Ascending aorta (tissue), 2 donors: ENCODE measurements at regions not wholly inside any gene's neighbourhood (a gene's known extent, or its start where the extent isn't known, plus 50 kb on each side); places are given as distances from the start of the nearest gene placed in this dataset.

Source experiments
- DNase-seq, 2 donors: peaks; one replicate each; pipeline ENCODE4 v3.0.0-alpha.2; 2019; ENCODE audit warnings: low spot score in 2 of 2
- H3K27ac ChIP-seq, 2 donors: fragments of 200-600 bp; sonication (generic); one replicate each; pipeline ENCODE4 v1.5.1; 2016 to 2017; ENCODE audit warnings: mild to moderate bottlenecking in 1 of 2
- H3K27me3 ChIP-seq: fragments of 200-600 bp; sonication (generic); one replicate; pipeline ENCODE4 v1.5.1; 2017
- H3K36me3 ChIP-seq, 2 donors: fragments of 200-600 bp; sonication (generic); one replicate each; pipeline ENCODE4 v1.5.1; 2016
- H3K4me1 ChIP-seq, 2 donors: fragments of 200-600 bp; sonication (generic); one replicate each; pipeline ENCODE4 v1.5.1; 2016 to 2017; ENCODE audit warnings: mild to moderate bottlenecking in 1 of 2
- H3K4me3 ChIP-seq, 2 donors: fragments of 200-600 bp; sonication (generic); one replicate each; pipeline ENCODE4 v1.5.1; 2016 to 2017; ENCODE audit warnings: mild to moderate bottlenecking in 1 of 2
- H3K9me3 ChIP-seq, 2 donors: fragments of 200-600 bp; sonication (generic); one replicate each; pipeline ENCODE4 v1.5.1; 2016
- CTCF ChIP-seq, 3 experiments: fragments of 200-600 bp in 2 of 3; fragments of 450-650 bp in 1 of 3; sonication (generic) in 2 of 3; IDR thresholded peaks; one replicate each; pipeline ENCODE4 v1.5.1; 2016 to 2019; ENCODE audit warnings: antibody characterized with exemption in 3 of 3, mild to moderate bottlenecking in 1 of 3, moderate library complexity in 1 of 3
- intact Hi-C: fragments of 100-400 bp; cut with DNase I; formaldehyde crosslinking; loops from one replicate; pipeline ENCODE4 v1.15.1; 2023

- Histone ChIP-seq H3K36me3 (no peaks in the 10 kb centered on the region), H3K4me1 (no peaks in the 10 kb centered on the region), H3K27me3 (no peaks in the 10 kb centered on the region), H3K27ac (no peak overlapping the region), H3K9me3 (no peaks in the 10 kb centered on the region), H3K4me3 (no peak overlapping the region)
- no peak for TF ChIP-seq CTCF (IDR thresholded peaks at IDR 0.05)
- intact Hi-C loops = no loop called here
- DNase-seq = no peak
Measured at GRCh38 chr5:98637116-98637515, 136.3 kb upstream of the RGMB start.

DNA sequence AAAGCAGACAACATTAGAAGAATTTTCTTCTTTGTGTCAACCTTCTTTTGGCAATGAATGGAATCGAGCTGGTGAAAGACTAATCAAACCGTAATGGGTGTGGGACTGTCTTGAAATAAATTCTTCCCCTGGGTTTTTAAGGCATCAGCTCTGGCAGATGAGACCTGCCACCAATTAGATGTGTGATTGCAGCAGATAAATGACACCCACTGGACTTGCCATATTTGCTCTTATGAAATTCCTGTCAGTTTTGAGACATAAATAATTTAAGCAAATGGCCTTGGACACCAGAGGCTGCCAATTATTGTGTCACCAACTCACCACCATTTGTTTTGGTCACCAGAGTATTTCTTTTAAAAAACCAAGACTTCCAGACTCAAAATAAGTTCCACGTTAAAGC is 135.9 kb upstream of the RGMB start:
- no peaks in the 10 kb centered on the region for H3K27me3 ChIP-seq

DNA sequence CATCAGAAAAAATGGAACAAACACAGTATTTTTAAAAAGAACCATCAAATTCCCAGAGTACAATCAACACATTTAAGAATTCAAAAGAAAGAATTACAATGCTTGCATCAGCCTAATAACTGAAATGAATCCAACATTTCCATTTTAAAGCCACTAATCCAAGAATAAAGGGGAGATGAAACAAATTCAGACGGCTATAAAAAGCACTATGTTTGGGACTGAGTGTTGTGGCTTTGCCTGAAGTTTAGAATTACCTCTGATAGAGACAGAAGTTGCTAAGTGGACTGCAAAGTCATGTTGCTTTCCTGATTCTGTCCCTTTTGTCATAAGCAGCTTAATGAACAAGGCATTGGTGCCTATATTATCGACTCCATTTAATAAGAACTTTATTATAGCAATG is 135.4 kb upstream of the RGMB start:
- Histone ChIP-seq H3K27me3 (no peaks in the 10 kb centered on the region), H3K4me1 (no peaks in the 10 kb centered on the region), H3K9me3 (no peaks in the 10 kb centered on the region), H3K36me3 (no peaks in the 10 kb centered on the region), H3K4me3 (no peak overlapping the region), H3K27ac (no peak overlapping the region)
- intact Hi-C loops = no loop called here
- TF ChIP-seq CTCF (IDR thresholded peaks at IDR 0.05) = no peak
- DNase-seq = no peak

More for the DNA sequence above, 135.9 kb upstream of the RGMB start:
- intact Hi-C loops = no loop called here
- H3K4me1 ChIP-seq = no peaks in the 10 kb centered on the region
- TF ChIP-seq CTCF (IDR thresholded peaks at IDR 0.05) = no peak
- H3K9me3 ChIP-seq = no peaks in the 10 kb centered on the region
- no peaks in the 10 kb centered on the region for H3K36me3 ChIP-seq
- H3K4me3 ChIP-seq = no peak overlapping the region
- H3K27ac ChIP-seq = no peak overlapping the region
- DNase-seq = no peak

- H3K27ac ChIP-seq = no peak overlapping the region
- no peaks in the 10 kb centered on the region for H3K9me3 ChIP-seq
- H3K4me3 ChIP-seq = no peak overlapping the region
- no peak for DNase-seq
- TF ChIP-seq CTCF (IDR thresholded peaks at IDR 0.05) = no peak
- no peaks in the 10 kb centered on the region for H3K4me1 ChIP-seq
- intact Hi-C loops = no loop called here
- H3K27me3 ChIP-seq = no peaks in the 10 kb centered on the region
- no peaks in the 10 kb centered on the region for H3K36me3 ChIP-seq
Measured at GRCh38 chr5:98638701-98639100, 134.8 kb upstream of the RGMB start.

DNA sequence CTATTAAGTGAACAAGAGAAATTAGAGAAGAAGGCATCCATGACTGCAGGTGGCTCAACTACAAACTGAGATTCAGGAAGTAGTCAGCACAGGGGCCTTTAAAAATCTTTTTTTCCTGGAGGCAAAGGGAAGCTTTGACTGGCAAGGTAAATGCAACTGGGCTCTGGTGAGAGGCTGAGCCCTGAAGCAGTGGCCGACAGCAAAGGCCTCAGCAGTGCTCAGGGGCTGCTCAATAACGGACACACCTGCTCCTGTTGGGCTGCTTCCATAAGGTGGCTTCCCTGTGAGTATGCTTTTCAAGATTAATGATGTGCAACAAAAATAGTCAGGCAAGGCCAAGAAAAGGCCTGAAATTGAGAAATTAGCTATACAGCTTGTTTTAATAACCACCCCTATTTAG is 134.2 kb upstream of the RGMB start:
- H3K36me3 ChIP-seq = no peaks in the 10 kb centered on the region
- no peaks in the 10 kb centered on the region for H3K9me3 ChIP-seq
- no peaks in the 10 kb centered on the region for H3K27me3 ChIP-seq
- DNase-seq = no peak
- H3K27ac ChIP-seq = no peak overlapping the region
- no peaks in the 10 kb centered on the region for H3K4me1 ChIP-seq
- intact Hi-C loops = no loop called here
- no peak overlapping the region for H3K4me3 ChIP-seq
- TF ChIP-seq CTCF (IDR thresholded peaks at IDR 0.05) = no peak

DNA sequence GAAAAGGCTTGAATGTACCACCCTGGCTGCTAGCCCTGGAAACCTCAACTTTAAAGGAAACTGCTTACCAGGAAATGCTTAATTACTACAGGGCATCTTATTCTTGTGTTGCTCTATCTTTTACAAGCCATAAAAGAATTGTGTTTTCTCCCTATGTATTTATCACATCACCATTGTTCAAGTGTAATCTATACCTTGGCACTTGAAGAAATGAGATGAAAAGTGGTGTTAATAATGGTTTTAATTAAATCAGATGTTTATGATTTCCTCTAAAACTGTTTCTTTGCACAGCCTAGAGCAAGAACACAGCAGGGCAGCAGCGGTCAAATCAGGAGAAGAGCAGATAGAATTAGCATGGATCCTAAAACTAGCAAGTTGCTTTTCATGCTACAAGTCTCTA is 131.8 kb upstream of the RGMB start:
- Histone ChIP-seq H3K4me3 (no peak overlapping the region), H3K9me3 (no peaks in the 10 kb centered on the region), H3K4me1 (no peaks in the 10 kb centered on the region), H3K36me3 (no peaks in the 10 kb centered on the region), H3K27ac (no peak overlapping the region), H3K27me3 (no peaks in the 10 kb centered on the region)
- intact Hi-C loops = no loop called here
- DNase-seq = no peak
- TF ChIP-seq CTCF (IDR thresholded peaks at IDR 0.05) = no peak
